ENCODE measurements at regions not wholly inside any gene's neighbourhood (a gene's known extent, or its start where the extent isn't known, plus 50 kb on each side); places are given as distances from the start of the nearest gene placed in this dataset.

- peak overlapping the region; percentile 22 to 51 (median 28) for H3K4me3 ChIP-seq
- peaks cover 0 to 15% (median 4%) of the 10 kb centered on the region in 3 donors for H3K4me1 ChIP-seq
- peak overlapping the region in 3 of 4 donors; percentile 33 to 71 (median 62) for H3K27ac ChIP-seq
- peaks cover 0 to 3% (median 0%) of the 10 kb centered on the region in 3 donors for H3K9me3 ChIP-seq
- H3K36me3 ChIP-seq, result no peaks in the 10 kb centered on the region
- intact Hi-C loops (cut with DNase I), result no loop called here
- no peak for DNase-seq
- WGBS, 2 donors, result 14 to 17% methylated on average over 7 of the region's 7 CpGs
- TF ChIP-seq CTCF (IDR thresholded peaks at IDR 0.05), result no peak
- TF ChIP-seq POLR2A (IDR thresholded peaks at IDR 0.05), result no peak
- no peaks in the 10 kb centered on the region for H3K27me3 ChIP-seq
These were observed 425.7 kb upstream of the USP24 start for GRCh38 chr1:55640708-55641473.

GRCh38 chr1:55639526-55639925 is 424.4 kb upstream of the USP24 start:
- no peaks in the 10 kb centered on the region for H3K27me3 ChIP-seq
- H3K4me1 ChIP-seq, result peaks cover 6 to 29% (median 8%) of the 10 kb centered on the region in 3 donors
- intact Hi-C loops (cut with DNase I), result no loop called here
- DNase-seq, result no peak
- WGBS, 2 donors, result 58 to 72% methylated on average over 5 of the region's 5 CpGs
- no peak overlapping the region for H3K27ac ChIP-seq
- TF ChIP-seq POLR2A (IDR thresholded peaks at IDR 0.05) (no peak), CTCF (IDR thresholded peaks at IDR 0.05) (no peak)
- no peaks in the 10 kb centered on the region for H3K36me3 ChIP-seq
- H3K9me3 ChIP-seq, result peaks cover 0 to 3% (median 0%) of the 10 kb centered on the region in 3 donors
- H3K4me3 ChIP-seq, result no peak overlapping the region

GRCh38 chr1:55639051-55639450 is 423.9 kb upstream of the USP24 start:
- H3K9me3 ChIP-seq, result peaks cover 0 to 3% (median 0%) of the 10 kb centered on the region in 3 donors
- no peak overlapping the region for H3K4me3 ChIP-seq
- TF ChIP-seq CTCF (IDR thresholded peaks at IDR 0.05) (no peak), POLR2A (IDR thresholded peaks at IDR 0.05) (no peak)
- peaks cover 6 to 34% (median 10%) of the 10 kb centered on the region in 3 donors for H3K4me1 ChIP-seq
- H3K27me3 ChIP-seq, result no peaks in the 10 kb centered on the region
- DNase-seq, result no peak
- no peaks in the 10 kb centered on the region for H3K36me3 ChIP-seq
- intact Hi-C loops (cut with DNase I), result no loop called here
- WGBS, 2 donors, result 60% methylated on average over 1 of the region's 1 CpG; no CpG with 5 or more reads in 1 of the 2 donors
- no peak overlapping the region for H3K27ac ChIP-seq

GRCh38 chr1:55636696-55637095 is 421.5 kb upstream of the USP24 start:
- Histone ChIP-seq H3K27me3 (no peaks in the 10 kb centered on the region), H3K27ac (peak overlapping the region in 1 of 4 donors; percentile 35), H3K4me3 (no peak overlapping the region), H3K36me3 (no peaks in the 10 kb centered on the region), H3K4me1 (peaks cover 12 to 52% (median 19%) of the 10 kb centered on the region in 3 donors), H3K9me3 (peaks cover 0 to 3% (median 0%) of the 10 kb centered on the region in 3 donors)
- intact Hi-C loops (cut with DNase I), result no loop called here
- DNase-seq, result no peak
- TF ChIP-seq CTCF (IDR thresholded peaks at IDR 0.05) (no peak), POLR2A (IDR thresholded peaks at IDR 0.05) (no peak)
- WGBS, 2 donors, result 89 to 94% methylated on average over 1 of the region's 1 CpG

GRCh38 chr1:55635856-55636255 is 420.7 kb upstream of the USP24 start:
- peak overlapping the region in 3 of 4 donors; percentile 23 to 35 (median 31) for H3K27ac ChIP-seq
- 35 to 39% methylated on average over 2 of the region's 2 CpGs for WGBS, 2 donors
- no peaks in the 10 kb centered on the region for H3K27me3 ChIP-seq
- intact Hi-C loops (cut with DNase I), result no loop called here
- H3K36me3 ChIP-seq, result no peaks in the 10 kb centered on the region
- no peak overlapping the region for H3K4me3 ChIP-seq
- no peak for TF ChIP-seq POLR2A (IDR thresholded peaks at IDR 0.05)
- no peak for TF ChIP-seq CTCF (IDR thresholded peaks at IDR 0.05)
- H3K9me3 ChIP-seq, result peaks cover 0 to 3% (median 0%) of the 10 kb centered on the region in 3 donors
- peaks cover 12 to 47% (median 14%) of the 10 kb centered on the region in 3 donors for H3K4me1 ChIP-seq
- no peak for DNase-seq
